ENCODE measurements at regions not wholly inside any gene's neighbourhood (a gene's known extent, or its start where the extent isn't known, plus 50 kb on each side); places are given as distances from the start of the nearest gene placed in this dataset.

- no peak for TF ChIP-seq CTCF (IDR thresholded peaks at IDR 0.05)
- no peak for TF ChIP-seq POLR2A (IDR thresholded peaks at IDR 0.05)
Measured at GRCh38 chr6:81063891-81064290, 688.6 kb downstream of the TENT5A start.

Measured in stomach (tissue), 4 donors.